K562 (cell line): ENCODE measurements at regions not wholly inside any gene's neighbourhood (a gene's known extent, or its start where the extent isn't known, plus 50 kb on each side); places are given as distances from the start of the nearest gene placed in this dataset.

Source experiments
- ATAC-seq: fragments of 200-7000 bp; cut with Tn5 transposase; 3 replicates; pipeline ENCODE4 v1.9.1; 2020; ENCODE audit warnings: moderate library complexity
- BruUV-seq: library from RNA; stranded (reverse); fragments of 400-500 nt; replicated peaks from 2 replicates; lab custom pipeline; 2021; lab: Mats Ljungman, UMichigan
- CTCF ChIA-PET: fragments of 300-600 bp; formaldehyde crosslinking; extraction: SDS; loops from one replicate; lab custom pipeline; 2021; ENCODE audit warnings: low intra/inter-chr PET ratio; lab: Yijun Ruan, JAX
- POLR2A ChIA-PET: fragments of 300-600, 350-650 bp; sonication (Branson Sonifier 250); formaldehyde crosslinking; extraction: SDS; loops from one replicate; lab custom pipeline; 2021; ENCODE audit warnings: antibody characterized with exemption, inconsistent platforms; lab: Yijun Ruan, JAX
- DNase-seq, 4 experiments: peaks; one replicate each; pipeline versions ENCODE4 v3.0.0 to v3.0.0-alpha.2; 2011 to 2018; ENCODE audit warnings: low spot score in 3 of 4, mixed read lengths in 3 of 4; ENCODE audit errors: extremely low read depth in 1 of 4
- FAIRE-seq: peaks from 2 replicates; lab custom pipeline; 2011; peaks lifted over from hg19 to GRCh38; lab: Jason Lieb, UNC
- H2AFZ ChIP-seq: 2 replicates; pipeline ENCODE4 v1.6.0; 2011; ENCODE audit warnings: low read depth, low read length, control low read depth, inconsistent platforms
- H3K27ac ChIP-seq: fragments of 200-600 bp; 3 replicates; pipeline ENCODE4 v1.8.0; 2011; ENCODE audit warnings: low read depth, mild to moderate bottlenecking, control low read depth, inconsistent platforms, low read length, moderate library complexity, mixed read lengths; ENCODE audit errors: extremely low read depth
- H3K27me3 ChIP-seq, 2 experiments: fragments of 300-600 bp in 1 of 2; 2 replicates in 1 of 2; 3 replicates in 1 of 2; pipeline versions ENCODE4 v1.6.0 to v1.8.0; 2011; ENCODE audit warnings: inconsistent platforms in 2 of 2, low read length in 2 of 2, mild to moderate bottlenecking in 1 of 2, mixed read lengths in 1 of 2, moderate library complexity in 1 of 2; ENCODE audit not compliant: control insufficient read depth in 2 of 2, insufficient read depth in 2 of 2
- H3K36me3 ChIP-seq: fragments of 300-600 bp; 3 replicates; pipeline ENCODE4 v1.8.0; 2011; ENCODE audit warnings: mild to moderate bottlenecking, low read length, inconsistent platforms; ENCODE audit not compliant: control insufficient read depth, insufficient read depth
- H3K4me1 ChIP-seq, 2 experiments: fragments of 200-600 bp in 1 of 2; replicated peaks in 1 of 2; 2 replicates in 1 of 2; 3 replicates in 1 of 2; pipeline versions ENCODE4 v1.5.1 to v1.8.0; 2011; ENCODE audit warnings: inconsistent platforms in 2 of 2, low read length in 2 of 2, mild to moderate bottlenecking in 1 of 2, mixed read lengths in 1 of 2, moderate library complexity in 1 of 2; ENCODE audit not compliant: control insufficient read depth in 2 of 2, insufficient read depth in 2 of 2
- H3K4me2 ChIP-seq: 2 replicates; pipeline ENCODE4 v1.6.1; 2011; ENCODE audit warnings: low read length, control low read depth, inconsistent platforms, mixed read lengths; ENCODE audit not compliant: insufficient read depth
- H3K4me3 ChIP-seq: fragments of 200-600 bp; sonication (generic), shearing (Covaris generic); 2 replicates; pipeline ENCODE4 v1.5.1; 2016; ENCODE audit warnings: control low read depth, inconsistent platforms
- H3K79me2 ChIP-seq: fragments of 200-600 bp; 3 replicates; pipeline ENCODE4 v1.8.0; 2011; ENCODE audit warnings: low read length, inconsistent platforms; ENCODE audit not compliant: control insufficient read depth, insufficient read depth
- H3K9ac ChIP-seq, 2 experiments: 2 replicates each; pipeline versions ENCODE4 v1.6.0 to v1.6.1; 2011; ENCODE audit warnings: low read depth in 2 of 2, low read length in 2 of 2, control low read depth in 1 of 2, inconsistent platforms in 1 of 2, mild to moderate bottlenecking in 1 of 2, mixed read lengths in 1 of 2; ENCODE audit not compliant: insufficient read depth in 1 of 2
- H3K9me1 ChIP-seq: one replicate; pipeline ENCODE4 v1.6.0; 2011; ENCODE audit warnings: inconsistent platforms, mild to moderate bottlenecking, low read length, moderate library complexity; ENCODE audit not compliant: control insufficient read depth, insufficient read depth
- H3K9me3 ChIP-seq: replicated peaks from 2 replicates; pipeline ENCODE4 v1.5.1; 2011; ENCODE audit warnings: low read depth, low read length, inconsistent platforms; ENCODE audit not compliant: control insufficient read depth, insufficient read depth
- H4K20me1 ChIP-seq: replicated peaks from 2 replicates; pipeline ENCODE4 v1.6.1; 2011; ENCODE audit warnings: low read length, inconsistent platforms, mixed read lengths; ENCODE audit not compliant: control insufficient read depth, insufficient read depth
- ELF1 ChIP-seq: fragments of 200-800 bp; sonication (Bioruptor generic); IDR thresholded peaks from 2 replicates; pipeline ENCODE4 v1.6.1; 2016; ENCODE audit warnings: missing genetic modification characterization, missing compliant biosample characterization
- FOXM1 ChIP-seq, 2 experiments: fragments of 450-650 bp in 1 of 2; sonication (generic) in 1 of 2; formaldehyde crosslinking in 1 of 2; IDR thresholded peaks; 2 replicates each; pipeline versions ENCODE4 v1.6.1 to v1.9.0; 2017 to 2022; ENCODE audit warnings: low read depth in 2 of 2, mild to moderate bottlenecking in 2 of 2, missing genetic modification reagents in 1 of 2, moderate library complexity in 1 of 2
- LCOR ChIP-seq: sonication (generic); formaldehyde crosslinking; IDR thresholded peaks from 2 replicates; pipeline ENCODE4 v1.8.0; 2022; ENCODE audit warnings: mild to moderate bottlenecking, missing genetic modification reagents
- PRPF4 ChIP-seq: fragments of 200-400 bp; formaldehyde crosslinking; IDR thresholded peaks from one replicate; pipeline ENCODE4 v1.6.1; 2017; ENCODE audit warnings: low read length, low read depth, mild to moderate bottlenecking; ENCODE audit not compliant: insufficient read depth, poor library complexity, severe bottlenecking
- PTBP1 ChIP-seq: fragments of 200-400 bp; formaldehyde crosslinking; IDR thresholded peaks from 2 replicates; pipeline ENCODE4 v1.6.1; 2017; ENCODE audit warnings: low read depth, low read length
- SMARCA5 ChIP-seq: fragments of 450-650 bp; IDR thresholded peaks from 2 replicates; pipeline ENCODE4 v1.6.1; 2016
- SNIP1 ChIP-seq: fragments of 450-650 bp; IDR thresholded peaks from 2 replicates; pipeline ENCODE4 v1.7.1; 2017; ENCODE audit warnings: low read depth, mild to moderate bottlenecking
- TEAD2 ChIP-seq: fragments of 450-650 bp; IDR thresholded peaks from 2 replicates; pipeline ENCODE4 v1.6.1; 2016; ENCODE audit warnings: missing genetic modification characterization, control low read depth, missing compliant biosample characterization
- XRCC5 ChIP-seq: fragments of 200-400 bp; formaldehyde crosslinking; IDR thresholded peaks from 2 replicates; pipeline ENCODE4 v1.6.1; 2017; ENCODE audit warnings: low read depth, mild to moderate bottlenecking, low read length
- ZNF311 ChIP-seq: fragments of 250-450 bp; sonication (Bioruptor Pico); IDR thresholded peaks from 2 replicates; pipeline ENCODE4 v1.4.0; 2020; ENCODE audit warnings: mild to moderate bottlenecking, moderate library complexity
- WGBS: fragments of 100-300 bp; shearing (Covaris generic); methylation state at CpG from one replicate; pipeline ENCODE4 v1.1.6; 2016; ENCODE audit warnings: low coverage, mixed read lengths; ENCODE audit not compliant: insufficient coverage; ENCODE audit errors: missing lambda C conversion rate; 5-methylcytosine and 5-hydroxymethylcytosine counted together
- in situ Hi-C: fragments of 300-500 bp; cut with MboI; formaldehyde crosslinking; loops from 4 replicates; pipeline ENCODE4 v1.15.0; 2018; ENCODE audit warnings: inconsistent platforms, mixed read lengths
- intact Hi-C: fragments of 100-400 bp; cut with micrococcal nuclease; formaldehyde crosslinking; loops from 2 replicates; pipeline ENCODE4 v1.14.2; 2022
- TF ChIP-seq, protein P1 (sequence below): fragments of 250-450 bp; sonication (Bioruptor Pico); IDR thresholded peaks from 2 replicates; pipeline ENCODE4 v1.8.0; 2022; ENCODE audit warnings: moderate library complexity, mild to moderate bottlenecking, inconsistent platforms
- TF ChIP-seq, protein P2 (sequence below): fragments of 450-650 bp; formaldehyde crosslinking; IDR thresholded peaks from 2 replicates; pipeline ENCODE4 v1.4.0; 2022; ENCODE audit warnings: mild to moderate bottlenecking, moderate library complexity
- TF ChIP-seq, protein P3 (sequence below): fragments of 450-650 bp; IDR thresholded peaks from 2 replicates; pipeline ENCODE4 v1.6.1; 2016; ENCODE audit warnings: mild to moderate bottlenecking

DNA sequence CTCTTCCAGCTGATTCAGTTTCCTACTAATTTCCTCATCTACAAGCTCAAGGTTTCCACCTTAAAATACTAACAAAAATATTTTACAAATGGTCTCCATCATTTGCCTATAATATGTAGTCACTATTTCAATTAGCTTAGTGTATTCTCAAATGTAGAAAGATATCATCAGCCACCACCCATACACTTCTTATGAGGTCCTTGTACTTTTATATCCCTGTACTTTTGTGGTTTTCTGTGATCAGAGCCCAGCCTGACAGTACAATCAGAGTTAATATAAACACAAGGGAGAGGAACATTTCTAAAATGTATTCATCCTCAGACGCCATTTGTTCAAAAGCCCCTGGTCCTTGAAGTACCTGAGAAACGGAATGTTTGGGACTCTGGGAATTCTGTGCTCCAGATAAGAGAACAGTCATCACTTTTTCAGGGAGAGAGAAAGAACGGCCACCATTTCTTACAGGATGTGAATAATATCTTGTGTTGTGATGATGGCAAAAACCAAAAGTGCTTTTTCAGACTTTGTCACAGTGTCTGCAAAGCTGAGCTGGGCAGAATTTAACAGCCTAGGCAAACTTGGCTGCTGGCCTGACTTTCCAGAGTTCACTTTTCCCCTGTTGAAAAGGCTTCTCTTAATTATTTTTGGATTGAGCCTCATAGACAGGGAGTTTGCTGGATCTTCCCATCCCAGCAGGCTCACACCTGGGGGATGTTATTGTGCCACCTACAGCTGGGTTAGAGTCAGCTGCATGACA lies 361.7 kb upstream of the ACVR2A start:
- Histone ChIP-seq H3K27ac (no peak overlapping the region), H3K79me2 (no peaks in the 10 kb centered on the region), H3K4me2 (no peak overlapping the region), H4K20me1 (no peaks in the 10 kb centered on the region), H3K4me1 (no peaks in the 10 kb centered on the region), H3K27me3 (no peaks in the 10 kb centered on the region), H3K4me3 (no peak overlapping the region), H3K9me3 (no peaks in the 10 kb centered on the region), H3K9ac (no peak overlapping the region), H3K9me1 (no peaks in the 10 kb centered on the region), H3K36me3 (no peaks in the 10 kb centered on the region), H2AFZ (no peak overlapping the region)
- FAIRE-seq (no peak), DNase-seq (no peak), ATAC-seq (no peak)
- CTCF ChIA-PET, result no interaction called here
- 0% methylated on average over 3 of the region's 3 CpGs for WGBS
- intact Hi-C loops, result no loop called here
- in situ Hi-C loops, result no loop called here
- no peak for TF ChIP-seq SNIP1
- TF ChIP-seq, protein P1, sequence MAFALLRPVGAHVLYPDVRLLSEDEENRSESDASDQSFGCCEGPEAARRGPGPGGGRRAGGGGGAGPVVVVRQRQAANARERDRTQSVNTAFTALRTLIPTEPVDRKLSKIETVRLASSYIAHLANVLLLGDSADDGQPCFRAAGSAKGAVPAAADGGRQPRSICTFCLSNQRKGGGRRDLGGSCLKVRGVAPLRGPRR (CRISPR knock-in tag), result no peak
- TF ChIP-seq PTBP1, result no peak
- no peak for TF ChIP-seq ELF1 (tag)
- TF ChIP-seq PRPF4, result no peak
- TF ChIP-seq, protein P2, sequence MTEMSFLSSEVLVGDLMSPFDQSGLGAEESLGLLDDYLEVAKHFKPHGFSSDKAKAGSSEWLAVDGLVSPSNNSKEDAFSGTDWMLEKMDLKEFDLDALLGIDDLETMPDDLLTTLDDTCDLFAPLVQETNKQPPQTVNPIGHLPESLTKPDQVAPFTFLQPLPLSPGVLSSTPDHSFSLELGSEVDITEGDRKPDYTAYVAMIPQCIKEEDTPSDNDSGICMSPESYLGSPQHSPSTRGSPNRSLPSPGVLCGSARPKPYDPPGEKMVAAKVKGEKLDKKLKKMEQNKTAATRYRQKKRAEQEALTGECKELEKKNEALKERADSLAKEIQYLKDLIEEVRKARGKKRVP (CRISPR knock-in tag), result no peak
- no peak for TF ChIP-seq ZNF311 (CRISPR knock-in tag)
- TF ChIP-seq TEAD2, result no peak
- TF ChIP-seq, protein P3, sequence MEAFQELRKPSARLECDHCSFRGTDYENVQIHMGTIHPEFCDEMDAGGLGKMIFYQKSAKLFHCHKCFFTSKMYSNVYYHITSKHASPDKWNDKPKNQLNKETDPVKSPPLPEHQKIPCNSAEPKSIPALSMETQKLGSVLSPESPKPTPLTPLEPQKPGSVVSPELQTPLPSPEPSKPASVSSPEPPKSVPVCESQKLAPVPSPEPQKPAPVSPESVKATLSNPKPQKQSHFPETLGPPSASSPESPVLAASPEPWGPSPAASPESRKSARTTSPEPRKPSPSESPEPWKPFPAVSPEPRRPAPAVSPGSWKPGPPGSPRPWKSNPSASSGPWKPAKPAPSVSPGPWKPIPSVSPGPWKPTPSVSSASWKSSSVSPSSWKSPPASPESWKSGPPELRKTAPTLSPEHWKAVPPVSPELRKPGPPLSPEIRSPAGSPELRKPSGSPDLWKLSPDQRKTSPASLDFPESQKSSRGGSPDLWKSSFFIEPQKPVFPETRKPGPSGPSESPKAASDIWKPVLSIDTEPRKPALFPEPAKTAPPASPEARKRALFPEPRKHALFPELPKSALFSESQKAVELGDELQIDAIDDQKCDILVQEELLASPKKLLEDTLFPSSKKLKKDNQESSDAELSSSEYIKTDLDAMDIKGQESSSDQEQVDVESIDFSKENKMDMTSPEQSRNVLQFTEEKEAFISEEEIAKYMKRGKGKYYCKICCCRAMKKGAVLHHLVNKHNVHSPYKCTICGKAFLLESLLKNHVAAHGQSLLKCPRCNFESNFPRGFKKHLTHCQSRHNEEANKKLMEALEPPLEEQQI, result no peak
- no peak for TF ChIP-seq LCOR
- no peak for TF ChIP-seq FOXM1 (IDR thresholded peaks at IDR 0.05; ENCODE audit: low read depth)
- no peak for TF ChIP-seq FOXM1 (CRISPR knock-in tag; IDR thresholded peaks at IDR 0.05; ENCODE audit: low read depth)
- no peak for TF ChIP-seq XRCC5
- TF ChIP-seq SMARCA5, result no peak
- BruUV-seq, result no TSS peak
- POLR2A ChIA-PET, result interaction anchor here (1.2 kb wide), 1 partner anchor 11 kb away, joined by 3 read pairs; no protein-coding TSS in a partner anchor
